HG03469 (cell line): ENCODE measurements at regions not wholly inside any gene's neighbourhood (a gene's known extent, or its start where the extent isn't known, plus 50 kb on each side); places are given as distances from the start of the nearest gene placed in this dataset.

Source experiments
- ATAC-seq: cut with Tn5 transposase; IDR thresholded peaks from one replicate; pipeline ENCODE4 v1.9.1; 2021; ENCODE audit warnings: mild to moderate bottlenecking, moderate library complexity, moderate number of reproducible peaks; ENCODE audit not compliant: unreplicated experiment

GRCh38 chr7:106774768-106775551 is 90.1 kb upstream of the PIK3CG start:
- ATAC-seq = no peak

DNA sequence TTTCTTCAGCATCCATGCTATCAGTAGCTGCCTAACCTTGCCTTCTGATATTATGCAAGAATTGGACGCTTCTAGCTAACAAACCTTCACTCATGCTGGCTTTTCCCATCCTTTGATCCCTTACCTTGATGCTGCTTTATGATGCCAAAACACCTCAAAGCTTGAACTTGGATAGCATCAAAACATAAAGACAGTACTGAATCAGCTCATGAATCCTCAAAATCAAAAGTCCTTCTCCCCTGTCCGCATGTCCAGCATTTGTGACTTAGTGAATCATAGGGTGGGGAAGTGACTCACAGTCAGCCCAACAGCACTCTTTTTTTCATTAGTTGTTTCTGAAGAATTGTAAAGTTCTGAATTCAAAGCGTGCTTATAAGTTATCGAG is 89.5 kb upstream of the PIK3CG start:
- no peak for ATAC-seq

DNA sequence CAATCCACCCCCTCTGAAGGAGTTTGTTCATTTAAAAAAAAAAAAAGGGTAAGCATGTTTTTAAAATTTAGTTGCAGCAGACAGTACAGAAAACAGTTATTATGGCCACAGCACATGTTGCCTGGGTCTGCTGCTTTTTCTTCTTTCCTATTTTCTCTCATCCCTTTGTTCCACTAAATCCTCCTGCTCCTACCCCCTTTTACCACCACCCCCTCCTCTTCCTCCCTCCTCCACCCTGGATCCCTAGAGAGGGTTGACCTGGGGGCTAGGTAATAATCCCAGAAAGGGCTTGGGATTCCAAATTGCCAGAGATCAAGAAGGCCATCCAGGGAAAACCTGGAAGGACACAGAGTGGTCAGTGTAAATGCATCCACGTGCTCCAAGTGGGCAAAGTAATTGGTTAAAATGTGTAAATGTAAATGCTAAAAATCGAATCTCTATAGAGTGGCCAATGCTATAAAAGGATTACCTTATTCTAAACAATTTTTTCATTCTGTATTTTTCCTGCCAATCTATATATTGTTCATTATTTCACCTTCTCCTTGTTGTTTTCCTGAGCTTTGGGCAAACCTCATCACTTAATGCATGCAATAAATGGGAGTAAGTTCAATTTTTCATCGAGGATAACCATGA is 89.0 kb upstream of the PIK3CG start:
- no peak for ATAC-seq

DNA sequence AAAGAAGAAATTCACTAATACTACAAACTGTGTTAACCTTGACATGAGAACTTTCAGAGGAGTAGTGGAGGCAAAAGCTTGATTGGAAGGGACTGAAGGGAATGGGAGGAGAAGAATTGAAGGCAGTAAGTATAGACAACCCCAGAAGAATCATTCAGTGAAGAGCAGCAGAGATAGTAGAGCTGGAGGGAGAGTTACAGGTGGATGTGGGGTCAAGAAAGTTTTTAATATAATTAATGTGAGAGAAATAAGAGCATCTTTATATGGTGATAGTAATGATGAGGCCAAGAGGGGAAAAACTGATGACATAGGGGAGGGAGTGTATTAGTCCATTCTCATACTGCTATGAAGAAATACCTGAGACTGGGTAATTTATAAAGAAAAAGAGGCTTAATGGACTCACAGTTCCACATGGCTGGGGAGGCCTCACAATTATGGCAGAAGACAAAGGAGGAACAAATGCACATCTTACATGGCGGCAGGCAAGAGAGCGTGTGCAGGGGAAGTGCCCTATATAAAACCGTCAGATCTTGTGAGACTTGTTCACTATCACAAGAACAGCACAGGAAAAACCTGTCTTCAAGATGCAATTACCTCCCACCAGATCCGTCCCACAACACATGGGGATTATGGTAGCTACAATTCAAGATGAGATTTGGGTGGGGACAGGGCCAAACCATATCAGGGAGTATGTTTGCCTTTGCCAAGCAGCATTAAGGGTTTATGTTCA is 88.3 kb upstream of the PIK3CG start:
- ATAC-seq = no peak

DNA sequence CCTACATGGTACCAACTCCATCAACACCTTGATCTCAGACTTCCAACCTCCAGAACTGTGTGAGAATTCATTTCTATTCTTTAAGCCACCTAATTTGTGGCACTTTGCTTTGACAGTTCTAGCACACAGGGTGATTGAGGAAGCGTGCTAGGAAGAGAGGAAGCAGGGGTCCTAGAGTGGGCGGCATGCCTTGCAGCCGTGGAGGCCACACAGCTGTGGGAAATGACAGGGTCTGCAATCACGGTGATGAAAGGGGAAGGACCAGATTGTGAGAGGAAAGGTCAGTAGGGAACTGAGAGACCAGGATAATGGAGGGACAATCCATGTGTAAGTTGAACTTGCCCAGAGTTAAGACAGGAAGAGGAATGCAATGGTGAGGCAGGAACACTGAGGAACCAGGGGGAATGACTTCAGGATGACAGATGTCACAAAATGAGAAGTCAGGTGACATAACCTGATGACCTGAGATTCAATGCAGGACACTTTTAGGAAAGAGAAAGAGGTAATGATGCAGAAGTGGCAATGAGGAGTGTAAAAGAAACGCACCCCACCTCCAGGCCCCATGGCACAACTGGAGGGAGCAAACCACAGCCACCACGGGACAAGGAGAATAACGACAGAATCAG is 87.3 kb upstream of the PIK3CG start:
- ATAC-seq = no peak

GRCh38 chr7:106778656-106779250 is 86.3 kb upstream of the PIK3CG start:
- no peak for ATAC-seq

DNA sequence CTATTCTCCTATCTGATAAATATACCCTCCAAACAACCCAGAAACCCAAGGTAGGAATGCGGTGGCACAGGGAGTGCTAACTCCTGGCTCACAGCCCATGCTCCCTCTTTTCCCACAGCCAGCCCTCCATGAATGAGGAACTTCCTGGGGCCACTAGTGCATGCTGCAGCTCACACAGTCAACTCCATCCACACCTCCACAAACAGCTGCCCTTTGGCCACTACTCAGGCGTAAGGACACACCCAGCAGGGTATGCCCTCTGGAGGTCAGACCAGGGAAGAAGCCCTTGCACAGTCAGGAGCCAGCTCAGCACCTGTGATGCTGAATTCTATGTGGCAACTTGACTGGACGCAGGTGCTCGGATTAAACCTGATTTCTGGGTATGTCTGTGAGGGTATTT is 85.2 kb upstream of the PIK3CG start:
- no peak for ATAC-seq

GRCh38 chr7:106781007-106781406 is 84.1 kb upstream of the PIK3CG start:
- no peak for ATAC-seq

DNA sequence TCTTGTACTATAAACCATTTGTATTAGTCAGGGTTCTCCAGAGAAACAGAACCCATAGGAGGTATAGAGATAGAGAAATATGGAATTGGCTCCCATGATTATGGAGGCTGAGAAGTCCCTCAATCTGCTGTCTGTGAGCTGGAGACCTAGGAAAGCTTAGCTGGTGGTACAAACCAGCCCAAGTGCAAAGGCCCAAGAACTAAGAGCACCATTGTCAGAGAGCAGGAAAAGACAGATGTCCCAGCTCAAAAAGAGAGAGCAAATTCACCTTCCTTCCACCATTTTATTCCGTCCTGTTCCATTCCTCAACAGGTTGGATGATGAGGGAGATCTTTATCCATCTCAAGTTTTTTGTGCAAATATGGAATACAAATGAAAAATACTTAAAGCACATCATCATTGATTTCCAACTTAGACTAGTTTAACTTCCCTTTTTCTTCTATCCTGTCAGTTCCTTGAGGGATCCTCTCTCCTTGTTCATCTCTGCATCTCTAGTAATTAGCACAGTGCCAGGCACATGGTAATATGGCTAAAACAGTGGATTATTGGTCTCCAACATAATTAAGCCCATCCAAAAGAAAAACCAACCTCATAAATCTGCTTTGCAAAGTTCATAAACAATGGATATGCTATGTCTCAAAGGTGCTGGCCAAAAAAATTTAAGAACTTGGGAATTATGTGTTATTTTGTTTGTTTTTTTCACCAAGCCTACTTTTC is 83.1 kb upstream of the PIK3CG start:
- no peak for ATAC-seq

- no peak for ATAC-seq
Observed at GRCh38 chr7:106783286-106783685, 81.8 kb upstream of the PIK3CG start.

DNA sequence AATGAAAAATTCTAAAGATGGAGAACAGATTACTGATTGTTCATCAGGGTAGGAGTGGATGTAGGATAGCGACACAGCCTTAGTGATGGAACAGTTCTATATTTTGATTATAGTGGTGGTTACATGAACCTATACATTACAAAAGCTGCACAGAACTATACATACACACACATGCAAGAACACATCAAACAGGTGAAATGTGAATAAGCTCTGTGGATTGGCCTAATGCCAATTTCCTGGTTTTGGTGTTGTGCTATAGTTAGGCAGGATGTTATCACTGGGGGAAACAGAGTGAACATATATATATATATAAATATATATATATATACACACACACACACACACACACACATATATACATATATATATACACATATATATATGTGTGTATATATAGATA is 76.4 kb upstream of the PIK3CG start:
- ATAC-seq = no peak

- ATAC-seq = no peak
Observed at GRCh38 chr7:106791526-106791925, 73.6 kb upstream of the PIK3CG start.

- no peak for ATAC-seq
Observed at GRCh38 chr7:106792233-106792926, 72.7 kb upstream of the PIK3CG start.

GRCh38 chr7:106793015-106793975 is 71.8 kb upstream of the PIK3CG start:
- ATAC-seq = no peak

GRCh38 chr7:106794276-106795083 is 70.6 kb upstream of the PIK3CG start:
- no peak for ATAC-seq

DNA sequence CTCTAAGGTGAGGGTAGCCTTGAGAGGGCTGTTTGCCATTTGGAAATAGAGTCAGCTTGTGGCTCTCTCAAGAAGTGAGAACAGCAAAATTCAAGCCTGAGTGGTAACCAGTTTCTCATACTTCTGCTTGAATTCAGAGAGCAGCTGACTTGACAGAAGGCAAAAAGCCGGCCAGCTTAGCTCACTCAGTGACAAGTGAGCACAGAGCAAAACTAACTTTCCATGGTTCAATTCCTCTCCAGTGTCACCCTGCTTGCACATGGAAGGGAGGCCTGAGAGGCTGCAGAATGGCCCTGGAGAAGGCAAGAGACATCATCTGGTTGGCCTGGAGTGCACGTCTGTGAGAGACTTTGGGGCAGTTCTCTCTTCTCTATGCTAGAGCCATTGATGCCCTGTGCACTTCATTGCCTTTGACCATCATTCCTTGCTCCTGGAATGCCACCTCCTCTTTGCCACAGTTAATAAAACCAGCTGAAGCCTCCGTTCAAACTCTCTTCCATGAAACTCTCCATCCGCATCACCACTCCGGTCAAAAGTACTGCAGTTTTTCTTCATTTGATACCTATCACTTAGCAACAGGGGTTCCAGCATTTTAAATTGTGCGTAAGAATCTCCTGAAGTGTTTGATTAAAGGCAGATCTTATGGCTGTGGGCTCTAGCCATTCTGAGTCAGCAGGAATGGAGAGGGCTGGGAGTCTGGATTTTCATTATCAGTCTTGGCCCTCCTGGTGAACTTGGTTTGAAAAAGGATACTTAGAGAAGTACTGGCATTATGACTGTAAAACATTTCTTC is 69.8 kb upstream of the PIK3CG start:
- no peak for ATAC-seq

DNA sequence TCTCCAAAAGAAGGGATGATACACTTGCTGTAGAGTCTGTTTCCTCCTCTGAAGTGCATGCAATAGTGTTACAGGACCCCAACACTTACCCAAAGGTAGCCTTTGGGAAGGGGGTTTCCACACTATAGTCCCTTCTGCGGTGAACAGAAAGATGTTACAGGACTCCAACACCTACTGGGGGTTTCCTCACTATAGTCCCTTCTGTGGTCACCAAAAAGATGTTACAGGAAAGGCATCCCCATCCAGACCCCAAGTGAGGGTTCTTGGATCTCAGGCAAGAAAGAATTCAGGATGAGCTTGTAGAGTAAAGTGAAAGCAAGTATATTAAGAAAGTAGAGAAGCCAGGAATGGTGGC is 69.2 kb upstream of the PIK3CG start:
- no peak for ATAC-seq
